HFF-Myc (cell line): ENCODE measurements at regions not wholly inside any gene's neighbourhood (a gene's known extent, or its start where the extent isn't known, plus 50 kb on each side); places are given as distances from the start of the nearest gene placed in this dataset.

Experiments
- DNase-seq: peaks from one replicate; pipeline ENCODE4 v3.0.0-alpha.2; 2011; ENCODE audit warnings: low read depth; ENCODE audit errors: extremely low read depth
- H3K4me3 ChIP-seq: replicated peaks from 2 replicates; pipeline ENCODE4 v1.5.1; 2011; ENCODE audit warnings: low read depth, mild to moderate bottlenecking, control low read depth, low read length
- TF ChIP-seq, protein P1 (sequence below): IDR thresholded peaks from 2 replicates; pipeline ENCODE4 v1.5.1; 2012; ENCODE audit warnings: mild to moderate bottlenecking, low read depth, low read length, control low read depth; ENCODE audit errors: missing control alignments

DNA sequence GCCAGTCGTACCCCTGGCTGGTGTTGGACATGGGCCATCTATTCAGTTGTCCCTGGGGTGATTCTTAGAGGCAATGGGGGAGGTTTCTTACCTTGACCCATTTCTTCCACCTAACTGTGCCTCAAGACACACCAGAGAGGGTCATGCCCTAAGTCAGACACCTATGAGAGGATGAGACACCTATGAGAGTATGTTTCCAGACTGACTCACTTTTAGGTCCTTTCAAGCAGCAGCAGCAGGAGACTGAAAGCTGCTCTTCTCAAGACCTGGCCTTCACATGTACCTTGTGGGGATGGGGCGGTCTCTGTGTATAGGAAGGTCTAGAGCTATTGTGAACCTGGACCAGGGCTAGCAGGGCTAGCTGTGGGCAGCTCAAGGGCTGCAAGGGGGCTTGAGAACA lies 130.1 kb downstream of the TENT4A start:
- TF ChIP-seq, protein P1, sequence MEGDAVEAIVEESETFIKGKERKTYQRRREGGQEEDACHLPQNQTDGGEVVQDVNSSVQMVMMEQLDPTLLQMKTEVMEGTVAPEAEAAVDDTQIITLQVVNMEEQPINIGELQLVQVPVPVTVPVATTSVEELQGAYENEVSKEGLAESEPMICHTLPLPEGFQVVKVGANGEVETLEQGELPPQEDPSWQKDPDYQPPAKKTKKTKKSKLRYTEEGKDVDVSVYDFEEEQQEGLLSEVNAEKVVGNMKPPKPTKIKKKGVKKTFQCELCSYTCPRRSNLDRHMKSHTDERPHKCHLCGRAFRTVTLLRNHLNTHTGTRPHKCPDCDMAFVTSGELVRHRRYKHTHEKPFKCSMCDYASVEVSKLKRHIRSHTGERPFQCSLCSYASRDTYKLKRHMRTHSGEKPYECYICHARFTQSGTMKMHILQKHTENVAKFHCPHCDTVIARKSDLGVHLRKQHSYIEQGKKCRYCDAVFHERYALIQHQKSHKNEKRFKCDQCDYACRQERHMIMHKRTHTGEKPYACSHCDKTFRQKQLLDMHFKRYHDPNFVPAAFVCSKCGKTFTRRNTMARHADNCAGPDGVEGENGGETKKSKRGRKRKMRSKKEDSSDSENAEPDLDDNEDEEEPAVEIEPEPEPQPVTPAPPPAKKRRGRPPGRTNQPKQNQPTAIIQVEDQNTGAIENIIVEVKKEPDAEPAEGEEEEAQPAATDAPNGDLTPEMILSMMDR = no peak
- H3K4me3 ChIP-seq = no peak overlapping the region
- DNase-seq = no peak

DNA sequence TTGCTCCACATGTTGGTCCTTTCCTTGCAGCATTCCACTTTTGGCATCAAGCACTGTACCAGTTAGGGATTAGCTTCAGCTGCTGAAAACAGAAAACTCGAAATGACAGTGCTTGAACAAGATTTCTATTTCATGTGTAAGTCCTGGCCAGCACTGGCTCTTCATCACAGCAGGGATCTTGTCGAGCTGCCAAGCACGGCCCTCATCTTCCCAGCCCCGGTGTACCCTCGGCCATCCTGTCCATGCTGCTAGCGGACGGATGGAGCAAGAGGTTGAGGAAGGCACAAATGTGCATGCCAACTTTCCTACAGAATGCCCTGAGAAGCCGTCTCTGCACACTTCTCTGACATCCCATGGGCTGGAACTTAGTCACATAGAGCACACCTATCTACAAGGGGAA lies 130.6 kb downstream of the TENT4A start:
- DNase-seq = no peak
- TF ChIP-seq, protein P1 = no peak
- no peak overlapping the region for H3K4me3 ChIP-seq

DNA sequence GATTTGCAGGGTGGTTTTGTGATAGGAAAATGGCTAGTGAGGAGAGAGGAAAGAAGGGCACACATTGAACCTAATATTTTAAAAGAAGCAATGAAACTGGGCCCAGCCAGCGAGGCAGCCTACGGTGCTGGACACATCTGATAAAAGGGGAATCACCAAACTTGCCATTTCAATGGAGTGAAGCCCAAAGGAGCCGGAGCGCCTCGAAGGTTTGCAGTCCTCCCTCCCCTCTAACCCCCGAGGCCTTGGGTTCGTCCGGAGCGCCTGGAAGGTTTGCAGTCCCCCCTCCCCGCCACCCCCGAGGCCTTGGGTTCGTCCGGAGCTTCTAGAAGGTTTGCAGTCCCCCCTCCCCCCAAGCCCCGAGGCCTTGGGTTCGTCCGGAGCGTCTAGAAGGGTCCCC lies 132.6 kb downstream of the TENT4A start:
- TF ChIP-seq, protein P1 = no peak
- no peak overlapping the region for H3K4me3 ChIP-seq
- DNase-seq = no peak

DNA sequence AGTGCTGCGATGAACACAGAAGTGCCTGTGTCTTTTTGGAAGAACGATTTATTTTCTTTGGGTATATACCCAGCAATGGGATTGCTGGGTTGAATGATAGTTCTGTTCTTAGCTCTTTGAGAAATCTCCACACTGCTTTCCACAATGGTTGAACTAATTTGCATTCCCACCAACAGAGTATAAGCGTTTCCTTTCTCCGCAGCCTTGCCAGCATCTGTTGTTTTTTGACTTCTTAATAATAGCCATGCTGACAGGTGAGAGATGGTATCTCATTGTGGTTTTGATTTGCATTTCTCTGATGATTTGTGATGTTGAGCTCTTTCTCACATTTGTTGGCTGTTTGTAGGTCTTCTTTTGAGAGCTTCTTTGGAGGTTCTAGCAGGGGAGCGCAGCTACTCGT lies 134.6 kb downstream of the TENT4A start:
- TF ChIP-seq, protein P1 = no peak
- H3K4me3 ChIP-seq = no peak overlapping the region
- DNase-seq = no peak

DNA sequence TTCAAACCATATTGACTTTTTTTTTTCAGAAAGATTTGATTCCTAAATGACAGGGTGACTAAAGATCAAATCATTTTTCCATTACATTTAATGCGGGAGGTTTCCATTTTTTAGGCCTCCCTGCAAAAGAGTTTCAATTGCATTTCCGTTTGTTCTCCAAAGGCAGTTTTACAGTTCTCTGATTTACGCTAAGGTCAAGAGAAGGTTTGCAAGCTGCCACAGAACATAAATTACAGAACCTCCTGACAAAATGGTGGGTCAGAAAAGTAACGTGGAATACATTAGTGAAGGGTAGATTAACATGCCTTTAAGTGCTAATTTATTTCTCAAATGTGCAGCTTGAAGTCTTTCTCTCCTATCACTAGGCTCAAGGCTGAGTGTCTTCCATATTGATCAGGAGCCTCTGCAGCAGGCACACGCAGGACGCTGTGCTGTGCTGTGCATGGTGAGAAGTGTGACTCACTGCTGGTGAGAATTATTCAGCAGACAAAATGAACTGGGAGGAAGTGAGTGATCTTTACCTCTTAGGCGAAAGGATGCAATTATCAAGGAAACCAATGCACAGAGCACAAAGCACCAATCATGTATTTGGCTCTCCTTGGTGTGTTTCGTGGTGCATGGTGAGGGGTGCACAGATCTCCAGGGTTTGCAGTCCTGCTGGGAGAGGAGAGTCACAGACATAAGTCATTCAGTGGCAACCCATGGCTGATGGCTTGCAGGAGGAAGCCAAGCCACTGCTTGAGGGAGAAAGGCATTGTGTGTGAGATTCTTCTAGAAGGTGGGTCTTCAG lies 136.3 kb downstream of the TENT4A start:
- H3K4me3 ChIP-seq = no peak overlapping the region
- TF ChIP-seq, protein P1 = no peak
- no peak for DNase-seq

DNA sequence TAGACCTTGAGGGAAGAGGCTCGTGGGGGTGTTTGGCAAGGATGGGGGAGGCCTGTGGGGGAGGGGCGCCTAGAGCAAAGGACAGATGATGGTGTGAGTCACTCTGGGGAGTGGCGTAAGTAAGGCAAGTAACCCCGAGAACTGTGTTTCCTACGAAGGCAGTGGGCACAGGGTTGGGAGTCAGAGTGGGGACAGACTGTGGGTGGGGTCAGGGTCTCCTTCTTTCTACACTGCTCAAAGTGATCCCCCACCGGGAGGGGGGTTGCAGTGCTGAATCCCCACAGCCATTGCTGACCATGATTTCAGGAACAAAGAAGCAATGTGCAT lies 136.8 kb downstream of the TENT4A start:
- TF ChIP-seq, protein P1 = no peak
- no peak for DNase-seq
- no peak overlapping the region for H3K4me3 ChIP-seq

DNA sequence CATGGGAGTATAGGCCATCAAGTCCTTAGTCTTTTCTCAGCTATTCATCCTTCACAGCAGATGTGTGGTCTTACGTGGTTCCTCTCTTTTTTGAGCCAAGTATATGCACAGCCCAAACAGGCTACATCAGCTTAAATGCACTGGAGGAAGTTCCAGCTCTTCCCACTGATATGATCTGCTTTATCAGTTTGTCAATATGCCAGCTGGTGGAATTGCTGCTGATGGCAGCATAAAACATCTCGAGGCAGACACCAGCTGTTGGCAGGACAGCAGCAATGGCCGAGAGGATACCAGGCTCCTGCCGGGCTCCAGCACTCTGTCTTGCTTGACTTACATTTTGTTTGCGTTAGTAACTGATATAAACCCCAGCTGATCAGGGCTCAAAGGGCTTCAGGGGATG lies 143.4 kb downstream of the TENT4A start:
- no peak for DNase-seq
- no peak overlapping the region for H3K4me3 ChIP-seq
- TF ChIP-seq, protein P1 = no peak
